Stomach (tissue), 8 donors: ENCODE measurements at regions not wholly inside any gene's neighbourhood (a gene's known extent, or its start where the extent isn't known, plus 50 kb on each side); places are given as distances from the start of the nearest gene placed in this dataset.

Source experiments
- DNase-seq, 2 donors: peaks; one replicate each; pipeline versions ENCODE4 v3.0.0 to v3.0.0-alpha.2; 2013 to 2019
- H3K27ac ChIP-seq, 5 donors: fragments of 200-600 bp in 4 of 5; sonication (generic) in 4 of 5; one replicate each; pipeline ENCODE4 v1.5.1; 2013 to 2019; ENCODE audit warnings: mild to moderate bottlenecking in 1 of 5, moderate library complexity in 1 of 5
- H3K27me3 ChIP-seq, 3 donors: fragments of 200-600 bp; sonication (generic); one replicate each; pipeline ENCODE4 v1.5.1; 2017 to 2019; ENCODE audit warnings: mixed run types in 1 of 3
- H3K36me3 ChIP-seq, 4 donors: fragments of 200-600 bp; sonication (generic); 1 replicate in 3 of 4; 2 replicates in 1 of 4; pipeline ENCODE4 v1.5.1; 2016 to 2019
- H3K4me1 ChIP-seq, 4 donors: fragments of 200-600 bp; sonication (generic); one replicate each; pipeline ENCODE4 v1.5.1; 2016 to 2019
- H3K4me3 ChIP-seq, 4 donors: fragments of 200-600 bp; sonication (generic) in 3 of 4; one replicate each; pipeline ENCODE4 v1.5.1; 2016 to 2019; ENCODE audit warnings: mild to moderate bottlenecking in 1 of 4
- H3K9me3 ChIP-seq, 4 donors: fragments of 200-600 bp; sonication (generic); one replicate each; pipeline ENCODE4 v1.5.1; 2016 to 2019
- CTCF ChIP-seq, 7 experiments: fragments of 450-650 bp in 4 of 7; fragments of 200-600 bp in 3 of 7; sonication (generic) in 3 of 7; IDR thresholded peaks; one replicate each; pipeline ENCODE4 v1.5.1; 2016 to 2019; ENCODE audit warnings: antibody characterized with exemption in 7 of 7, control low read depth in 2 of 7, mild to moderate bottlenecking in 1 of 7
- EP300 ChIP-seq: sonication (generic); formaldehyde crosslinking; IDR thresholded peaks from one replicate; pipeline ENCODE4 v1.6.1; 2017; ENCODE audit warnings: antibody characterized with exemption
- POLR2A ChIP-seq, 4 donors: fragments of 450-650 bp; IDR thresholded peaks; one replicate each; pipeline ENCODE4 v1.6.1; 2016; ENCODE audit warnings: antibody characterized with exemption in 4 of 4, control low read depth in 2 of 4, mild to moderate bottlenecking in 1 of 4, moderate library complexity in 1 of 4
- POLR2AphosphoS5 ChIP-seq, 3 donors: sonication (generic); formaldehyde crosslinking; IDR thresholded peaks; one replicate each; pipeline ENCODE4 v1.6.1; 2016; ENCODE audit warnings: antibody characterized with exemption in 3 of 3
- WGBS, 5 donors: extraction: QIAGEN DNeasy Blood & Tissue Kit in 3 of 5; methylation state at CpG; one replicate each; pipeline versions ENCODE4 v1.1.5 to v1.1.7; 2013 to 2018; 5-methylcytosine and 5-hydroxymethylcytosine counted together
- intact Hi-C: fragments of 100-400 bp; cut with DNase I; formaldehyde crosslinking; loops from one replicate; pipeline ENCODE4 v1.15.1; 2023; ENCODE audit warnings: low total_unique reads
- donor health status: healthy with polysubstance abuse.
- donor health status: Bipolar disorder and iron deficiency.
- donor health status: healthy.

GRCh38 chr12:105860561-105861207 lies 278.1 kb downstream of the NUAK1 start:
- peak in 1 of 2 donors; percentile 34 for DNase-seq
- Histone ChIP-seq H3K27me3 (no peaks in the 10 kb centered on the region), H3K4me1 (no peaks in the 10 kb centered on the region), H3K36me3 (no peaks in the 10 kb centered on the region), H3K9me3 (no peaks in the 10 kb centered on the region), H3K27ac (no peak overlapping the region), H3K4me3 (no peak overlapping the region)
- 26 to 55% (median 41%) methylated on average over 3 of the region's 3 CpGs for WGBS, 5 donors
- intact Hi-C loops: no loop called here
- TF ChIP-seq POLR2AphosphoS5 (IDR thresholded peaks at IDR 0.05): no peak
- TF ChIP-seq CTCF (IDR thresholded peaks at IDR 0.05): no peak
- no peak for TF ChIP-seq POLR2A (IDR thresholded peaks at IDR 0.05)
- TF ChIP-seq EP300: no peak

GRCh38 chr12:105861227-105861626 lies 277.5 kb downstream of the NUAK1 start:
- Histone ChIP-seq H3K27ac (no peak overlapping the region), H3K27me3 (no peaks in the 10 kb centered on the region), H3K36me3 (no peaks in the 10 kb centered on the region), H3K4me1 (no peaks in the 10 kb centered on the region), H3K4me3 (no peak overlapping the region), H3K9me3 (no peaks in the 10 kb centered on the region)
- TF ChIP-seq EP300: no peak
- no peak for TF ChIP-seq POLR2AphosphoS5 (IDR thresholded peaks at IDR 0.05)
- no peak for TF ChIP-seq POLR2A (IDR thresholded peaks at IDR 0.05)
- no peak for TF ChIP-seq CTCF (IDR thresholded peaks at IDR 0.05)
- intact Hi-C loops: no loop called here
- WGBS, 5 donors: 41 to 63% (median 58%) methylated on average over 2 of the region's 2 CpGs
- DNase-seq: no peak

- intact Hi-C loops: no loop called here
Measured at GRCh38 chr12:105862163-105862821, 276.5 kb downstream of the NUAK1 start.

GRCh38 chr12:105864316-105864715 lies 274.4 kb downstream of the NUAK1 start:
- Histone ChIP-seq H3K9me3 (no peaks in the 10 kb centered on the region), H3K4me1 (no peaks in the 10 kb centered on the region), H3K36me3 (no peaks in the 10 kb centered on the region), H3K27me3 (no peaks in the 10 kb centered on the region), H3K4me3 (no peak overlapping the region), H3K27ac (no peak overlapping the region)
- 76 to 82% (median 79%) methylated on average over 3 to 4 of the region's 4 CpGs for WGBS, 5 donors
- no peak for DNase-seq
- intact Hi-C loops: no loop called here
- TF ChIP-seq POLR2A (IDR thresholded peaks at IDR 0.05) (no peak), EP300 (no peak), CTCF (IDR thresholded peaks at IDR 0.05) (no peak), POLR2AphosphoS5 (IDR thresholded peaks at IDR 0.05) (no peak)

More at GRCh38 chr12:105862163-105862821, 276.5 kb downstream of the NUAK1 start:
- Histone ChIP-seq H3K36me3 (no peaks in the 10 kb centered on the region), H3K4me1 (no peaks in the 10 kb centered on the region), H3K27me3 (no peaks in the 10 kb centered on the region), H3K9me3 (no peaks in the 10 kb centered on the region), H3K27ac (no peak overlapping the region), H3K4me3 (no peak overlapping the region)
- TF ChIP-seq POLR2A (IDR thresholded peaks at IDR 0.05) (no peak), EP300 (no peak), CTCF (IDR thresholded peaks at IDR 0.05) (no peak), POLR2AphosphoS5 (IDR thresholded peaks at IDR 0.05) (no peak)
- no peak for DNase-seq
- WGBS, 5 donors: 86 to 94% (median 91%) methylated on average over 10 of the region's 10 CpGs
